ENCODE measurements at regions not wholly inside any gene's neighbourhood (a gene's known extent, or its start where the extent isn't known, plus 50 kb on each side); places are given as distances from the start of the nearest gene placed in this dataset.

- ChIA-PET CTCF (interaction anchor here (0.6 to 0.7 kb wide), 3 partner anchors 22 to 190 kb away, joined by 3 read pairs; no protein-coding TSS in a partner anchor), POLR2A (no interaction called here)
- no peak overlapping the region for H3K4me3 Mint-ChIP-seq (ENCODE audit: unreplicated experiment)
- H3K36me3 Mint-ChIP-seq (ENCODE audit: insufficient read depth, unreplicated experiment) = no peaks in the 10 kb centered on the region
- BruUV-seq (replicated peaks) = no TSS peak
- no peak overlapping the region for H3K27ac Mint-ChIP-seq (ENCODE audit: low read depth, unreplicated experiment)
- H3K9me3 Mint-ChIP-seq (ENCODE audit: unreplicated experiment) = peaks cover 9% of the 10 kb centered on the region
- TF ChIP-seq CTCF (IDR thresholded peaks at IDR 0.05; ENCODE audit: unreplicated experiment) = no peak
- DNase-seq (ENCODE audit: unreplicated experiment) = no peak
- H3K4me1 Mint-ChIP-seq (ENCODE audit: insufficient read depth, unreplicated experiment) = peaks cover 6% of the 10 kb centered on the region
- intact Hi-C loops (cut with micrococcal nuclease) = no loop called here
- no peaks in the 10 kb centered on the region for H3K27me3 Mint-ChIP-seq (ENCODE audit: insufficient read depth, unreplicated experiment)
Observed at GRCh38 chr13:80655778-80656511, 315.0 kb upstream of the SPRY2 start.

GRCh38 chr13:80654638-80655249 is 313.8 kb upstream of the SPRY2 start:
- DNase-seq (ENCODE audit: unreplicated experiment) = no peak
- H3K4me3 Mint-ChIP-seq (ENCODE audit: unreplicated experiment) = no peak overlapping the region
- no peaks in the 10 kb centered on the region for H3K27me3 Mint-ChIP-seq (ENCODE audit: insufficient read depth, unreplicated experiment)
- no peak overlapping the region for H3K27ac Mint-ChIP-seq (ENCODE audit: low read depth, unreplicated experiment)
- intact Hi-C loops (cut with micrococcal nuclease) = no loop called here
- BruUV-seq (replicated peaks) = no TSS peak
- H3K4me1 Mint-ChIP-seq (ENCODE audit: insufficient read depth, unreplicated experiment) = peaks cover 6% of the 10 kb centered on the region
- ChIA-PET CTCF (interaction anchor here (0.6 kb wide), 1 partner anchor 191 kb away, joined by 3 read pairs; no protein-coding TSS in a partner anchor), POLR2A (no interaction called here)
- TF ChIP-seq CTCF (IDR thresholded peaks at IDR 0.05; ENCODE audit: unreplicated experiment) = no peak
- no peaks in the 10 kb centered on the region for H3K36me3 Mint-ChIP-seq (ENCODE audit: insufficient read depth, unreplicated experiment)
- peaks cover 15% of the 10 kb centered on the region for H3K9me3 Mint-ChIP-seq (ENCODE audit: unreplicated experiment)

- Mint-ChIP-seq H3K27ac (ENCODE audit: low read depth, unreplicated experiment) (no peak overlapping the region), H3K9me3 (ENCODE audit: unreplicated experiment) (peaks cover 18% of the 10 kb centered on the region), H3K4me3 (ENCODE audit: unreplicated experiment) (no peak overlapping the region), H3K27me3 (ENCODE audit: insufficient read depth, unreplicated experiment) (no peaks in the 10 kb centered on the region), H3K4me1 (ENCODE audit: insufficient read depth, unreplicated experiment) (peaks cover 10% of the 10 kb centered on the region), H3K36me3 (ENCODE audit: insufficient read depth, unreplicated experiment) (no peaks in the 10 kb centered on the region)
- POLR2A ChIA-PET = no interaction called here
- intact Hi-C loops (cut with micrococcal nuclease) = no loop called here
- no peak for DNase-seq (ENCODE audit: unreplicated experiment)
- no TSS peak for BruUV-seq (replicated peaks)
- CTCF ChIA-PET = no interaction called here
- TF ChIP-seq CTCF (IDR thresholded peaks at IDR 0.05; ENCODE audit: unreplicated experiment) = no peak
Observed at GRCh38 chr13:80649274-80649673, 308.3 kb upstream of the SPRY2 start.

- Mint-ChIP-seq H3K4me1 (ENCODE audit: insufficient read depth, unreplicated experiment) (no peaks in the 10 kb centered on the region), H3K9me3 (ENCODE audit: unreplicated experiment) (peaks cover 7% of the 10 kb centered on the region), H3K4me3 (ENCODE audit: unreplicated experiment) (no peak overlapping the region), H3K27ac (ENCODE audit: low read depth, unreplicated experiment) (peak overlapping the region; percentile 54), H3K36me3 (ENCODE audit: insufficient read depth, unreplicated experiment) (no peaks in the 10 kb centered on the region), H3K27me3 (ENCODE audit: insufficient read depth, unreplicated experiment) (no peaks in the 10 kb centered on the region)
- POLR2A ChIA-PET = no interaction called here
- BruUV-seq (replicated peaks) = no TSS peak
- CTCF ChIA-PET = no interaction called here
- intact Hi-C loops (cut with micrococcal nuclease) = no loop called here
- DNase-seq (ENCODE audit: unreplicated experiment) = no peak
- TF ChIP-seq CTCF (IDR thresholded peaks at IDR 0.05; ENCODE audit: unreplicated experiment) = no peak
Observed at GRCh38 chr13:80642641-80643040, 301.7 kb upstream of the SPRY2 start.
